Retinal pigment epithelial cell (primary cell): ENCODE measurements at regions not wholly inside any gene's neighbourhood (a gene's known extent, or its start where the extent isn't known, plus 50 kb on each side); places are given as distances from the start of the nearest gene placed in this dataset.
"Not testable (repeated sequence)": the region's sequence is repeated elsewhere in the genome, so short reads cannot be mapped to it uniquely, and the experiment has no call there.

Experiments
- DNase-seq: peaks from one replicate; pipeline ENCODE4 v3.0.0-alpha.2; 2010; ENCODE audit warnings: low read depth
- H3K4me3 ChIP-seq: 2 replicates; pipeline ENCODE4 v1.5.1; 2011; ENCODE audit warnings: mild to moderate bottlenecking, low read length, control low read depth, moderate library complexity
- CTCF ChIP-seq: conservative IDR thresholded peaks from 2 replicates; pipeline ENCODE4 v1.5.1; 2011; ENCODE audit warnings: low read depth, low read length, control low read depth, inconsistent platforms

- no peak overlapping the region for H3K4me3 ChIP-seq
- no peak for TF ChIP-seq CTCF
- no peak for DNase-seq
Measured at GRCh38 chrX:137771537-137771936, 205.6 kb downstream of the ZIC3 start.

- DNase-seq: no peak
- H3K4me3 ChIP-seq: no peak overlapping the region
- TF ChIP-seq CTCF: no peak
Measured at GRCh38 chrX:137792214-137792613, 226.3 kb downstream of the ZIC3 start.

- DNase-seq, H3K4me3 ChIP-seq: not testable (repeated sequence)
Measured at GRCh38 chrX:137797926-137798325, 232.0 kb downstream of the ZIC3 start.

- H3K4me3 ChIP-seq: no peak overlapping the region
- DNase-seq: no peak
- no peak for TF ChIP-seq CTCF
Measured at GRCh38 chrX:137823257-137823656, 257.3 kb downstream of the ZIC3 start.

GRCh38 chrX:137847376-137847775 lies 281.4 kb downstream of the ZIC3 start:
- no peak for DNase-seq
- no peak for TF ChIP-seq CTCF
- no peak overlapping the region for H3K4me3 ChIP-seq

GRCh38 chrX:137848266-137848905 lies 282.5 kb downstream of the ZIC3 start:
- TF ChIP-seq CTCF: no peak
- no peak overlapping the region for H3K4me3 ChIP-seq
- DNase-seq: no peak

GRCh38 chrX:137852502-137852901 lies 286.6 kb downstream of the ZIC3 start:
- DNase-seq: no peak
- no peak for TF ChIP-seq CTCF
- H3K4me3 ChIP-seq: no peak overlapping the region
